ENCODE measurements at regions not wholly inside any gene's neighbourhood (a gene's known extent, or its start where the extent isn't known, plus 50 kb on each side); places are given as distances from the start of the nearest gene placed in this dataset.
A peak's percentile ranks its signal among the peaks of the same experiment; 100 is the strongest.
"Not testable (repeated sequence)": the region's sequence is repeated elsewhere in the genome, so short reads cannot be mapped to it uniquely, and the experiment has no call there.

GRCh38 chr6:60891606-60892005 lies 1394.4 kb downstream of the KHDRBS2 start:
- 52 to 78% (median 61%) methylated on average over 1 of the region's 1 CpG for WGBS, 5 donors
- Histone ChIP-seq H3K27me3 (no peaks in the 10 kb centered on the region), H3K4me1 (no peaks in the 10 kb centered on the region), H3K4me3 (no peak overlapping the region), H3K36me3 (no peaks in the 10 kb centered on the region), H3K27ac (no peak overlapping the region), H3K9me3 (peaks cover 0 to 5% (median 2%) of the 10 kb centered on the region in 4 donors)
- TF ChIP-seq CTCF (IDR thresholded peaks at IDR 0.05), result no peak
- no peak for TF ChIP-seq EP300 (IDR thresholded peaks at IDR 0.05)
- no peak for TF ChIP-seq POLR2AphosphoS5 (IDR thresholded peaks at IDR 0.05)
- no peak for TF ChIP-seq POLR2A (IDR thresholded peaks at IDR 0.05)
- no peak for DNase-seq
- intact Hi-C loops (cut with DNase I; ENCODE audit: low total_unique reads), result no loop called here

- H3K36me3 ChIP-seq; H3K27me3 ChIP-seq; intact Hi-C loops (cut with DNase I; ENCODE audit: low total_unique reads); H3K4me1 ChIP-seq; H3K4me3 ChIP-seq; DNase-seq; H3K27ac ChIP-seq; H3K9me3 ChIP-seq: not testable (repeated sequence)
- WGBS, 5 donors, result 34 to 44% (median 41%) methylated on average over 3 of the region's 3 CpGs
Measured at GRCh38 chr6:60877396-60877795, 1408.6 kb downstream of the KHDRBS2 start.

- H3K36me3 ChIP-seq; H3K4me3 ChIP-seq; DNase-seq; H3K4me1 ChIP-seq; H3K27me3 ChIP-seq; intact Hi-C loops (cut with DNase I; ENCODE audit: low total_unique reads); H3K9me3 ChIP-seq; H3K27ac ChIP-seq: not testable (repeated sequence)
- WGBS, 5 donors, result 66 to 78% (median 73%) methylated on average over 4 of the region's 4 CpGs
Measured at GRCh38 chr6:60870779-60871178, 1415.2 kb downstream of the KHDRBS2 start.

- H3K4me1 ChIP-seq, result no peaks in the 10 kb centered on the region
- no peaks in the 10 kb centered on the region for H3K9me3 ChIP-seq
- no peak for DNase-seq
- H3K27me3 ChIP-seq, result no peaks in the 10 kb centered on the region
- H3K27ac ChIP-seq, result no peak overlapping the region
- no peak for TF ChIP-seq CTCF (IDR thresholded peaks at IDR 0.05)
- TF ChIP-seq EP300 (IDR thresholded peaks at IDR 0.05), result no peak
- TF ChIP-seq POLR2A (IDR thresholded peaks at IDR 0.05), result no peak
- no peak for TF ChIP-seq POLR2AphosphoS5 (IDR thresholded peaks at IDR 0.05)
- H3K36me3 ChIP-seq, result no peaks in the 10 kb centered on the region
- intact Hi-C loops (cut with DNase I; ENCODE audit: low total_unique reads), result no loop called here
- no peak overlapping the region for H3K4me3 ChIP-seq
Measured at GRCh38 chr6:60867548-60867947, 1418.5 kb downstream of the KHDRBS2 start.

- WGBS, 5 donors, result 16 to 20% (median 18%) methylated on average over 3 of the region's 3 CpGs
- H3K9me3 ChIP-seq; H3K27me3 ChIP-seq; H3K36me3 ChIP-seq; intact Hi-C loops (cut with DNase I; ENCODE audit: low total_unique reads); H3K4me3 ChIP-seq; H3K4me1 ChIP-seq; H3K27ac ChIP-seq: not testable (repeated sequence)
- DNase-seq, result peak in 1 of 2 donors; percentile 12
Measured at GRCh38 chr6:60843175-60843982, 1442.6 kb downstream of the KHDRBS2 start.

GRCh38 chr6:60830726-60831125 lies 1455.3 kb downstream of the KHDRBS2 start:
- H3K4me3 ChIP-seq; H3K36me3 ChIP-seq; DNase-seq; H3K27me3 ChIP-seq; H3K4me1 ChIP-seq; H3K9me3 ChIP-seq; intact Hi-C loops (cut with DNase I; ENCODE audit: low total_unique reads); H3K27ac ChIP-seq: not testable (repeated sequence)
- WGBS, 5 donors, result 23 to 34% (median 29%) methylated on average over 4 of the region's 4 CpGs

GRCh38 chr6:60822597-60822996 lies 1463.4 kb downstream of the KHDRBS2 start:
- H3K9me3 ChIP-seq; H3K4me1 ChIP-seq; H3K36me3 ChIP-seq; H3K4me3 ChIP-seq; H3K27ac ChIP-seq; DNase-seq; H3K27me3 ChIP-seq; intact Hi-C loops (cut with DNase I; ENCODE audit: low total_unique reads): not testable (repeated sequence)

- H3K4me1 ChIP-seq; intact Hi-C loops (cut with DNase I; ENCODE audit: low total_unique reads); DNase-seq; H3K9me3 ChIP-seq; H3K36me3 ChIP-seq; H3K27me3 ChIP-seq; H3K4me3 ChIP-seq; H3K27ac ChIP-seq: not testable (repeated sequence)
- 78 to 97% (median 81%) methylated on average over 2 of the region's 2 CpGs for WGBS, 5 donors
Measured at GRCh38 chr6:60818072-60818471, 1468.0 kb downstream of the KHDRBS2 start.

GRCh38 chr6:60814784-60815183 lies 1471.2 kb downstream of the KHDRBS2 start:
- H3K36me3 ChIP-seq; H3K27ac ChIP-seq; H3K4me1 ChIP-seq; H3K27me3 ChIP-seq; intact Hi-C loops (cut with DNase I; ENCODE audit: low total_unique reads); H3K9me3 ChIP-seq; H3K4me3 ChIP-seq; DNase-seq: not testable (repeated sequence)
- WGBS, 5 donors, result 84 to 100% (median 92%) methylated on average over 1 of the region's 1 CpG
